ENCODE measurements at regions not wholly inside any gene's neighbourhood (a gene's known extent, or its start where the extent isn't known, plus 50 kb on each side); places are given as distances from the start of the nearest gene placed in this dataset.
"Not testable (repeated sequence)": the region's sequence is repeated elsewhere in the genome, so short reads cannot be mapped to it uniquely, and the experiment has no call there.

GRCh38 chr7:102721-103120 is 89.7 kb upstream of the FAM20C start:
- no peak for DNase-seq

GRCh38 chr7:103981-104380 is 88.4 kb upstream of the FAM20C start:
- not testable (repeated sequence) for DNase-seq

- no peak for DNase-seq
These were observed 87.4 kb upstream of the FAM20C start for GRCh38 chr7:105002-105401.

GRCh38 chr7:106356-106755 is 86.0 kb upstream of the FAM20C start:
- no peak for DNase-seq

- DNase-seq: no peak
These were observed 85.1 kb upstream of the FAM20C start for GRCh38 chr7:107233-107632.

GRCh38 chr7:107907-108306 is 84.5 kb upstream of the FAM20C start:
- no peak for DNase-seq

GRCh38 chr7:109094-109493 is 83.3 kb upstream of the FAM20C start:
- no peak for DNase-seq

- DNase-seq: no peak
These were observed 82.3 kb upstream of the FAM20C start for GRCh38 chr7:109898-110556.

GRCh38 chr7:110557-111232 is 81.7 kb upstream of the FAM20C start:
- DNase-seq: no peak

- no peak for DNase-seq
These were observed 80.8 kb upstream of the FAM20C start for GRCh38 chr7:111591-111990.

GRCh38 chr7:112881-113280 is 79.5 kb upstream of the FAM20C start:
- no peak for DNase-seq

GRCh38 chr7:115274-115911 is 77.0 kb upstream of the FAM20C start:
- no peak for DNase-seq

GRCh38 chr7:116188-116981 is 76.0 kb upstream of the FAM20C start:
- no peak for DNase-seq

GRCh38 chr7:117836-118614 is 74.3 kb upstream of the FAM20C start:
- no peak for DNase-seq

GRCh38 chr7:118615-119391 is 73.6 kb upstream of the FAM20C start:
- DNase-seq: no peak

GRCh38 chr7:119392-120163 is 72.8 kb upstream of the FAM20C start:
- DNase-seq: no peak

GRCh38 chr7:120164-120991 is 72.0 kb upstream of the FAM20C start:
- no peak for DNase-seq

GRCh38 chr7:121002-121785 is 71.2 kb upstream of the FAM20C start:
- no peak for DNase-seq

GRCh38 chr7:123237-123636 is 69.1 kb upstream of the FAM20C start:
- DNase-seq: no peak
